A549 (cell line): ENCODE measurements at regions not wholly inside any gene's neighbourhood (a gene's known extent, or its start where the extent isn't known, plus 50 kb on each side); places are given as distances from the start of the nearest gene placed in this dataset.

Experiments
- ATAC-seq, 2 experiments: fragments of 200-7000 bp in 1 of 2; fragments of >200 bp in 1 of 2; cut with Nextera tagmentation in 1 of 2; cut with Tn5 transposase in 1 of 2; 3 replicates each; pipeline versions ENCODE4 v1.8.0 to v1.9.1; 2018 to 2020; ENCODE audit warnings: mild to moderate bottlenecking in 1 of 2, moderate library complexity in 1 of 2
- CTCF ChIA-PET: fragments of 300-600 bp; sonication (Branson Sonifier 250); formaldehyde crosslinking; extraction: SDS; loops from one replicate; lab custom pipeline; 2021; ENCODE audit warnings: antibody characterized with exemption, inconsistent platforms; lab: Yijun Ruan, JAX
- POLR2A ChIA-PET: fragments of 350-600 bp; formaldehyde crosslinking; extraction: SDS; loops from one replicate; lab custom pipeline; 2021; ENCODE audit warnings: antibody characterized with exemption, inconsistent platforms; lab: Yijun Ruan, JAX
- DNase-seq, 2 experiments: peaks; one replicate each; pipeline versions ENCODE4 v3.0.0 to v3.0.0-alpha.2; 2011 to 2016; ENCODE audit warnings: low read depth in 1 of 2, low spot score in 1 of 2
- FAIRE-seq: peaks from 2 replicates; lab custom pipeline; 2011; peaks lifted over from hg19 to GRCh38; lab: Jason Lieb, UNC
- H3K27ac ChIP-seq, 2 experiments: fragments of >200 bp; sonication (Bioruptor Twin); formaldehyde crosslinking; 3 replicates each; pipeline ENCODE4 v1.5.1; 2016 to 2017
- H3K4me1 ChIP-seq: fragments of >200 bp; sonication (Bioruptor Twin); formaldehyde crosslinking; 3 replicates; pipeline ENCODE4 v1.6.1; 2016
- H3K4me2 ChIP-seq: fragments of >200 bp; sonication (Bioruptor Twin); formaldehyde crosslinking; 3 replicates; pipeline ENCODE4 v1.6.1; 2016
- H3K4me3 ChIP-seq: fragments of >200 bp; sonication (Bioruptor Twin); formaldehyde crosslinking; 3 replicates; pipeline ENCODE4 v1.5.1; 2016
- H3K9me3 ChIP-seq: fragments of >200 bp; sonication (Bioruptor Twin); formaldehyde crosslinking; 3 replicates; pipeline ENCODE4 v1.6.1; 2016
- BHLHE40 ChIP-seq: IDR thresholded peaks from 2 replicates; pipeline ENCODE4 v1.6.1; 2012; ENCODE audit warnings: low read depth, low read length, inconsistent platforms
- CBX2 ChIP-seq: fragments of 200-600 bp; sonication (generic); IDR thresholded peaks from 2 replicates; pipeline ENCODE4 v1.6.1; 2016; ENCODE audit warnings: low read depth, mild to moderate bottlenecking, borderline replicate concordance
- CEBPB ChIP-seq, 2 experiments: fragments of >200 bp in 1 of 2; sonication (Bioruptor Twin) in 1 of 2; formaldehyde crosslinking in 1 of 2; IDR thresholded peaks; 2 replicates each; pipeline ENCODE4 v1.6.1; 2012 to 2016
- EP300 ChIP-seq, 2 experiments: fragments of >200 bp; sonication (Bioruptor Twin); formaldehyde crosslinking; IDR thresholded peaks; 2 replicates in 1 of 2; 3 replicates in 1 of 2; pipeline ENCODE4 v1.6.1; 2016 to 2017
- FOSL2 ChIP-seq, 2 experiments: fragments of 450-650 bp in 1 of 2; fragments of >200 bp in 1 of 2; sonication (Bioruptor Twin) in 1 of 2; formaldehyde crosslinking; IDR thresholded peaks; 2 replicates each; pipeline versions ENCODE4 v1.5.0 to v1.6.1; 2016 to 2020; ENCODE audit warnings: mild to moderate bottlenecking in 1 of 2, moderate library complexity in 1 of 2
- FOXS1 ChIP-seq: fragments of 250-450 bp; sonication (Bioruptor Pico); IDR thresholded peaks from 2 replicates; pipeline ENCODE4 v1.5.0; 2020; ENCODE audit warnings: mild to moderate bottlenecking, moderate library complexity
- GATA3 ChIP-seq: IDR thresholded peaks from 2 replicates; pipeline ENCODE4 v1.6.1; 2012; ENCODE audit warnings: borderline replicate concordance
- JUN ChIP-seq, 2 experiments: fragments of >200 bp; sonication (Bioruptor Twin); formaldehyde crosslinking; IDR thresholded peaks; 2 replicates in 1 of 2; 3 replicates in 1 of 2; pipeline ENCODE4 v1.6.1; 2016 to 2017
- KDM5A ChIP-seq: fragments of 200-600 bp; sonication (generic); IDR thresholded peaks from 2 replicates; pipeline ENCODE4 v1.6.1; 2016; ENCODE audit warnings: antibody characterized with exemption, mild to moderate bottlenecking
- MAZ ChIP-seq: fragments of 150-350 bp; IDR thresholded peaks from 2 replicates; pipeline ENCODE4 v1.6.1; 2014; ENCODE audit warnings: antibody characterized with exemption, low read depth, low read length, borderline replicate concordance
- MYC ChIP-seq: IDR thresholded peaks from 2 replicates; pipeline ENCODE4 v1.6.1; 2012; ENCODE audit warnings: mild to moderate bottlenecking, inconsistent platforms, low read length, improper control_type of control experiment, borderline replicate concordance
- NFE2L2 ChIP-seq: fragments of 150-350 bp; conservative IDR thresholded peaks from 2 replicates; pipeline ENCODE4 v1.6.1; 2014; ENCODE audit warnings: low read length
- RFX5 ChIP-seq: fragments of 450-650 bp; IDR thresholded peaks from 2 replicates; pipeline ENCODE4 v1.7.1; 2014; ENCODE audit warnings: antibody characterized with exemption, mild to moderate bottlenecking, moderate library complexity
- ZFP36 ChIP-seq: fragments of 450-650 bp; IDR thresholded peaks from 2 replicates; pipeline ENCODE4 v1.6.1; 2014; ENCODE audit warnings: borderline replicate concordance; ENCODE audit not compliant: partially characterized antibody
- WGBS: methylation state at CpG from one replicate; pipeline ENCODE4 v1.1.6; 2017; ENCODE audit errors: missing lambda C conversion rate; 5-methylcytosine and 5-hydroxymethylcytosine counted together
- TF ChIP-seq, protein P1 (sequence below): fragments of 250-450 bp; sonication (Bioruptor Pico); IDR thresholded peaks from 2 replicates; pipeline ENCODE4 v1.5.0; 2021; ENCODE audit warnings: mild to moderate bottlenecking, moderate library complexity, borderline replicate concordance
- TF ChIP-seq, protein P2 (sequence below): fragments of >200 bp; sonication (Bioruptor Twin); formaldehyde crosslinking; IDR thresholded peaks from 3 replicates; pipeline ENCODE4 v1.5.1; 2016
- TF ChIP-seq, protein P3 (sequence below): fragments of >200 bp; sonication (Bioruptor Twin); formaldehyde crosslinking; IDR thresholded peaks from 2 replicates; pipeline ENCODE4 v1.6.1; 2016
- TF ChIP-seq, protein P4 (sequence below): fragments of 200-600 bp; sonication (generic); IDR thresholded peaks from 2 replicates; pipeline ENCODE4 v1.6.1; 2016; ENCODE audit warnings: antibody characterized with exemption, mild to moderate bottlenecking, moderate library complexity

DNA sequence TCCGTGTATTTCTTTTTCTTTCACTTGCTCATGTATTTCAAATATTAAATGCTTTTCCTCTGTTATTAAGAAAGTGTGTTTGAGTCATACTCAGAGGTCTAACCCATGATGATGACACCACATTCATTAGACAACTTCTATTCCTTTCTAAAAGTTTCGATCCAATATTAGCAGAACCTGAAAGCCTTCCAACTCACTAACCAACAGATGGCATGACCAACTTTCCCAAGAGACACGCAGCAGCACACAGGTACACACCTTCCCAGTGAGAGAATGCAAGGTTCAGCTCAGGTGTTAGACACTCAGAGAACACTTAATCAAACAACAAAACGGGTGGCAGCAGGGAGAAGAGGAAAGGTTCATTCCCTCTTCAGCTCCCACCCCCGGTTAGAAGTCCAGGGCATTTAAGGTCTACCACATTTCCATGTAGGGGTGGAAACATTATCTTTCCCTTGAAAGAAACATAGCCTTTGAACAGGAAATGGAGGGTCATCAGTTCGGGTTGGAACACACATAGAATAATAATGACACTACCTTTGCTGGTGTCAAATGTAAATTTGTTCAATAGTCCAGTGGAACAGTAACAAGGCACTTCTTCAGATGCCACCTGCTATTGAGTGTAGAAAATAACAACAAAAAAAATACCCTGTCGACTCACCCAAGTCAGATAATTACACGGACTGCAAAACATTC lies 404.2 kb downstream of the COG6 start:
- POLR2A ChIA-PET = no interaction called here

DNA sequence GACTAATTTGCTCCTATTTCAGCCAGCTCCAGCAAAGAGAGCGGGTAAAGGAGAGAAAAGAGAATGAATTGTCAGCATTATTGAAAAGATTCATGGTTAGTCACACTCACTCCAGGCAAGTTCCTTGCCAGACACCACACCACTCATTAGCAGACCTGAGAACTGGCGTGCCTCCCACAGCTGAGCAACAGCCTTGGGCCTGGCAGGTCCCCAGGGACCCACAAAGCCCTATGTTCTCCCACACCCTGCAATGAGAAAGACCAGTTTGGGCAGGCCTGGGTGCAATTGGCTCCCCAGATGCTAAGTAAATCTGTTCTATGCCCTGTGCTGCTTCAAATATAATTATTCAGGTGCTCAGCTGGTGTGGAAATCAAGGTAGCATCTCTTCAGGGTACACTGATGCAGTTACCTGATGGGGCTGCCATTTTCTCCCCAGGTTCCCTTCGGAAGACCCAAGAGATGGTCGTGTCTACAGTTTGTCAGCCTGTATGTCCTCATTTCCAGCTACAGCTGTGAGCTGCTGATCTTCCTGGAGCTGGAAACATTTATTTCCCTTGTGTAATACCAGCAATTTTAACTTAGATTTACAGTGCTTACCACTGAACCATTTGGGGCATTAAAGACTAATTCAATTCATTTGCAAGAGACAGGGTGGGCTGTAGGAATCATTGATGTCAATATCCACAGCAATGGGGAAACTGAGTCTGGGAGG lies 405.0 kb downstream of the COG6 start:
- no peak for ATAC-seq
- no peak for FAIRE-seq
- ChIA-PET POLR2A (no interaction called here), CTCF (interaction anchor here (0.6 to 1.4 kb wide), 3 partner anchors 8 to 20 kb away, joined by 3 to 6 read pairs (median 3); no protein-coding TSS in a partner anchor)
- H3K9me3 ChIP-seq = no peaks in the 10 kb centered on the region
- H3K27ac ChIP-seq = no peak overlapping the region
- DNase-seq = no peak
- no peak overlapping the region for H3K4me2 ChIP-seq
- H3K4me1 ChIP-seq = peaks cover 17% of the 10 kb centered on the region
- 47% methylated on average over 4 of the region's 4 CpGs for WGBS
- no peak for TF ChIP-seq JUN (IDR thresholded peaks at IDR 0.05)
- TF ChIP-seq, protein P1, sequence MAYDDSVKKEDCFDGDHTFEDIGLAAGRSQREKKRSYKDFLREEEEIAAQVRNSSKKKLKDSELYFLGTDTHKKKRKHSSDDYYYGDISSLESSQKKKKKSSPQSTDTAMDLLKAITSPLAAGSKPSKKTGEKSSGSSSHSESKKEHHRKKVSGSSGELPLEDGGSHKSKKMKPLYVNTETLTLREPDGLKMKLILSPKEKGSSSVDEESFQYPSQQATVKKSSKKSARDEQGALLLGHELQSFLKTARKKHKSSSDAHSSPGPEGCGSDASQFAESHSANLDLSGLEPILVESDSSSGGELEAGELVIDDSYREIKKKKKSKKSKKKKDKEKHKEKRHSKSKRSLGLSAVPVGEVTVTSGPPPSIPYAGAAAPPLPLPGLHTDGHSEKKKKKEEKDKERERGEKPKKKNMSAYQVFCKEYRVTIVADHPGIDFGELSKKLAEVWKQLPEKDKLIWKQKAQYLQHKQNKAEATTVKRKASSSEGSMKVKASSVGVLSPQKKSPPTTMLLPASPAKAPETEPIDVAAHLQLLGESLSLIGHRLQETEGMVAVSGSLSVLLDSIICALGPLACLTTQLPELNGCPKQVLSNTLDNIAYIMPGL (CRISPR knock-in tag) = no peak
- TF ChIP-seq, protein P2, sequence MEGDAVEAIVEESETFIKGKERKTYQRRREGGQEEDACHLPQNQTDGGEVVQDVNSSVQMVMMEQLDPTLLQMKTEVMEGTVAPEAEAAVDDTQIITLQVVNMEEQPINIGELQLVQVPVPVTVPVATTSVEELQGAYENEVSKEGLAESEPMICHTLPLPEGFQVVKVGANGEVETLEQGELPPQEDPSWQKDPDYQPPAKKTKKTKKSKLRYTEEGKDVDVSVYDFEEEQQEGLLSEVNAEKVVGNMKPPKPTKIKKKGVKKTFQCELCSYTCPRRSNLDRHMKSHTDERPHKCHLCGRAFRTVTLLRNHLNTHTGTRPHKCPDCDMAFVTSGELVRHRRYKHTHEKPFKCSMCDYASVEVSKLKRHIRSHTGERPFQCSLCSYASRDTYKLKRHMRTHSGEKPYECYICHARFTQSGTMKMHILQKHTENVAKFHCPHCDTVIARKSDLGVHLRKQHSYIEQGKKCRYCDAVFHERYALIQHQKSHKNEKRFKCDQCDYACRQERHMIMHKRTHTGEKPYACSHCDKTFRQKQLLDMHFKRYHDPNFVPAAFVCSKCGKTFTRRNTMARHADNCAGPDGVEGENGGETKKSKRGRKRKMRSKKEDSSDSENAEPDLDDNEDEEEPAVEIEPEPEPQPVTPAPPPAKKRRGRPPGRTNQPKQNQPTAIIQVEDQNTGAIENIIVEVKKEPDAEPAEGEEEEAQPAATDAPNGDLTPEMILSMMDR = no peak
- TF ChIP-seq MYC = no peak
- TF ChIP-seq FOSL2 (IDR thresholded peaks at IDR 0.05) = no peak
- no peak for TF ChIP-seq FOSL2 (CRISPR knock-in tag; IDR thresholded peaks at IDR 0.05)
- TF ChIP-seq, protein P3, sequence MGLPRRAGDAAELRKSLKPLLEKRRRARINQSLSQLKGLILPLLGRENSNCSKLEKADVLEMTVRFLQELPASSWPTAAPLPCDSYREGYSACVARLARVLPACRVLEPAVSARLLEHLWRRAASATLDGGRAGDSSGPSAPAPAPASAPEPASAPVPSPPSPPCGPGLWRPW = no peak
- TF ChIP-seq CEBPB (IDR thresholded peaks at IDR 0.05) = no peak
- no peak for TF ChIP-seq EP300 (IDR thresholded peaks at IDR 0.05)
- no peak for TF ChIP-seq BHLHE40
- TF ChIP-seq RFX5 = no peak
- TF ChIP-seq KDM5A = no peak
- no peak for TF ChIP-seq FOXS1
- TF ChIP-seq GATA3 = no peak
- no peak for TF ChIP-seq CBX2
- TF ChIP-seq NFE2L2 = no peak
- no peak overlapping the region for H3K4me3 ChIP-seq

More for the DNA sequence above, 404.2 kb downstream of the COG6 start:
- H3K4me3 ChIP-seq = no peak overlapping the region
- no peak for TF ChIP-seq BHLHE40
- no peak for TF ChIP-seq MAZ
- TF ChIP-seq ZFP36 = no peak
- TF ChIP-seq, protein P4, sequence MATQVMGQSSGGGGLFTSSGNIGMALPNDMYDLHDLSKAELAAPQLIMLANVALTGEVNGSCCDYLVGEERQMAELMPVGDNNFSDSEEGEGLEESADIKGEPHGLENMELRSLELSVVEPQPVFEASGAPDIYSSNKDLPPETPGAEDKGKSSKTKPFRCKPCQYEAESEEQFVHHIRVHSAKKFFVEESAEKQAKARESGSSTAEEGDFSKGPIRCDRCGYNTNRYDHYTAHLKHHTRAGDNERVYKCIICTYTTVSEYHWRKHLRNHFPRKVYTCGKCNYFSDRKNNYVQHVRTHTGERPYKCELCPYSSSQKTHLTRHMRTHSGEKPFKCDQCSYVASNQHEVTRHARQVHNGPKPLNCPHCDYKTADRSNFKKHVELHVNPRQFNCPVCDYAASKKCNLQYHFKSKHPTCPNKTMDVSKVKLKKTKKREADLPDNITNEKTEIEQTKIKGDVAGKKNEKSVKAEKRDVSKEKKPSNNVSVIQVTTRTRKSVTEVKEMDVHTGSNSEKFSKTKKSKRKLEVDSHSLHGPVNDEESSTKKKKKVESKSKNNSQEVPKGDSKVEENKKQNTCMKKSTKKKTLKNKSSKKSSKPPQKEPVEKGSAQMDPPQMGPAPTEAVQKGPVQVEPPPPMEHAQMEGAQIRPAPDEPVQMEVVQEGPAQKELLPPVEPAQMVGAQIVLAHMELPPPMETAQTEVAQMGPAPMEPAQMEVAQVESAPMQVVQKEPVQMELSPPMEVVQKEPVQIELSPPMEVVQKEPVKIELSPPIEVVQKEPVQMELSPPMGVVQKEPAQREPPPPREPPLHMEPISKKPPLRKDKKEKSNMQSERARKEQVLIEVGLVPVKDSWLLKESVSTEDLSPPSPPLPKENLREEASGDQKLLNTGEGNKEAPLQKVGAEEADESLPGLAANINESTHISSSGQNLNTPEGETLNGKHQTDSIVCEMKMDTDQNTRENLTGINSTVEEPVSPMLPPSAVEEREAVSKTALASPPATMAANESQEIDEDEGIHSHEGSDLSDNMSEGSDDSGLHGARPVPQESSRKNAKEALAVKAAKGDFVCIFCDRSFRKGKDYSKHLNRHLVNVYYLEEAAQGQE = no peak
- H3K9me3 ChIP-seq = no peaks in the 10 kb centered on the region
- peaks cover 12% of the 10 kb centered on the region for H3K4me1 ChIP-seq
- no peak overlapping the region for H3K27ac ChIP-seq
- 53% methylated on average over 8 of the region's 8 CpGs for WGBS
- DNase-seq = no peak
- FAIRE-seq = no peak
- no peak for ATAC-seq
- CTCF ChIA-PET = no interaction called here
- H3K4me2 ChIP-seq = no peak overlapping the region
